NB4 (cell line): ENCODE measurements at regions not wholly inside any gene's neighbourhood (a gene's known extent, or its start where the extent isn't known, plus 50 kb on each side); places are given as distances from the start of the nearest gene placed in this dataset.

Experiments used
- DNase-seq: peaks from one replicate; pipeline ENCODE4 v3.0.0; 2010; ENCODE audit warnings: low read depth
- H3K4me3 ChIP-seq: one replicate; pipeline ENCODE4 v1.5.1; 2011; ENCODE audit warnings: mild to moderate bottlenecking, low read depth, low read length, moderate library complexity
- CTCF ChIP-seq: IDR thresholded peaks from one replicate; pipeline ENCODE4 v1.5.1; 2012; ENCODE audit warnings: low read depth, low read length
- MAX ChIP-seq: IDR thresholded peaks from 2 replicates; pipeline ENCODE4 v1.6.1; 2011; ENCODE audit warnings: low read depth, low read length
- MYC ChIP-seq: IDR thresholded peaks from 2 replicates; pipeline ENCODE4 v1.6.1; 2011; ENCODE audit warnings: low read depth, low read length
- POLR2A ChIP-seq: IDR thresholded peaks from 2 replicates; pipeline ENCODE4 v1.6.1; 2011; ENCODE audit warnings: mild to moderate bottlenecking; ENCODE audit not compliant: insufficient read length; ENCODE audit errors: extremely low read depth

- TF ChIP-seq POLR2A (no peak), MYC (no peak), MAX (no peak), CTCF (no peak)
- DNase-seq, result no peak
- no peak overlapping the region for H3K4me3 ChIP-seq
Measured at GRCh38 chr21:16058896-16059295, 329.1 kb downstream of the USP25 start.

- no peak for TF ChIP-seq MYC
- TF ChIP-seq MAX, result no peak
- TF ChIP-seq POLR2A, result no peak
- TF ChIP-seq CTCF, result no peak
- no peak for DNase-seq
- H3K4me3 ChIP-seq, result no peak overlapping the region
Measured at GRCh38 chr21:16059981-16060380, 330.2 kb downstream of the USP25 start.

- no peak for TF ChIP-seq MYC
- TF ChIP-seq CTCF, result no peak
- TF ChIP-seq POLR2A, result no peak
- TF ChIP-seq MAX, result no peak
- no peak for DNase-seq
- no peak overlapping the region for H3K4me3 ChIP-seq
Measured at GRCh38 chr21:16061194-16061593, 331.4 kb downstream of the USP25 start.

GRCh38 chr21:16069178-16070112 is 339.7 kb downstream of the USP25 start:
- DNase-seq, result no peak
- no peak overlapping the region for H3K4me3 ChIP-seq
- no peak for TF ChIP-seq CTCF
- TF ChIP-seq MAX, result no peak

GRCh38 chr21:16070207-16070651 is 340.4 kb downstream of the USP25 start:
- no peak for DNase-seq
- TF ChIP-seq CTCF (no peak), MYC (no peak), MAX (no peak), POLR2A (no peak)
- H3K4me3 ChIP-seq, result no peak overlapping the region
